ENCODE measurements at regions not wholly inside any gene's neighbourhood (a gene's known extent, or its start where the extent isn't known, plus 50 kb on each side); places are given as distances from the start of the nearest gene placed in this dataset.
A peak's percentile ranks its signal among the peaks of the same experiment; 100 is the strongest.

DNA sequence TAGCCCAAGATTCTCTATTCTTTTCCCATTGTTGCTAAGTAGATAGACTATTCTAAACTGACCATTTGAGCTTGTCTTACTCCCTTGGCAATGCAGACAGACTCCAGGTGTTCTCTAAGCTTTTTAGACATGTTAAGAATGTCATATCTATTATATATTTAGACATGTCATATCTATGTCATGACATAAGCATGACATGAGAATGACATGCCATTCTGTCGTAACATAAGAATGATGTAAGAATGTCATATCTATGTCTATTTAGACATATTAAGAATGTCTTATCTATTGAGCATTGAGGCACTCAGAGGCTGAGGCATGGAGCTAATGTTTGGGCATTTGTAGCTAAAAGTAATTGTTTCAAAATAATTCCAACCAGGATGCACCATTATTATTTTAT is 277.3 kb upstream of the ATP2B1 start:
- no peak for DNase-seq
- Histone ChIP-seq H3K36me3 (no peaks in the 10 kb centered on the region), H3K4me3 (no peak overlapping the region), H3K27ac (no peak overlapping the region), H3K9me3 (no peaks in the 10 kb centered on the region), H3K27me3 (no peaks in the 10 kb centered on the region), H3K9ac (ENCODE audit: low read depth in 2 of 2, low read length in 2 of 2) (no peak overlapping the region), H3K4me1 (no peaks in the 10 kb centered on the region)
- intact Hi-C loops (cut with DNase I): no loop called here
- TF ChIP-seq, protein P1, sequence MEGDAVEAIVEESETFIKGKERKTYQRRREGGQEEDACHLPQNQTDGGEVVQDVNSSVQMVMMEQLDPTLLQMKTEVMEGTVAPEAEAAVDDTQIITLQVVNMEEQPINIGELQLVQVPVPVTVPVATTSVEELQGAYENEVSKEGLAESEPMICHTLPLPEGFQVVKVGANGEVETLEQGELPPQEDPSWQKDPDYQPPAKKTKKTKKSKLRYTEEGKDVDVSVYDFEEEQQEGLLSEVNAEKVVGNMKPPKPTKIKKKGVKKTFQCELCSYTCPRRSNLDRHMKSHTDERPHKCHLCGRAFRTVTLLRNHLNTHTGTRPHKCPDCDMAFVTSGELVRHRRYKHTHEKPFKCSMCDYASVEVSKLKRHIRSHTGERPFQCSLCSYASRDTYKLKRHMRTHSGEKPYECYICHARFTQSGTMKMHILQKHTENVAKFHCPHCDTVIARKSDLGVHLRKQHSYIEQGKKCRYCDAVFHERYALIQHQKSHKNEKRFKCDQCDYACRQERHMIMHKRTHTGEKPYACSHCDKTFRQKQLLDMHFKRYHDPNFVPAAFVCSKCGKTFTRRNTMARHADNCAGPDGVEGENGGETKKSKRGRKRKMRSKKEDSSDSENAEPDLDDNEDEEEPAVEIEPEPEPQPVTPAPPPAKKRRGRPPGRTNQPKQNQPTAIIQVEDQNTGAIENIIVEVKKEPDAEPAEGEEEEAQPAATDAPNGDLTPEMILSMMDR (IDR thresholded peaks at IDR 0.05): no peak

DNA sequence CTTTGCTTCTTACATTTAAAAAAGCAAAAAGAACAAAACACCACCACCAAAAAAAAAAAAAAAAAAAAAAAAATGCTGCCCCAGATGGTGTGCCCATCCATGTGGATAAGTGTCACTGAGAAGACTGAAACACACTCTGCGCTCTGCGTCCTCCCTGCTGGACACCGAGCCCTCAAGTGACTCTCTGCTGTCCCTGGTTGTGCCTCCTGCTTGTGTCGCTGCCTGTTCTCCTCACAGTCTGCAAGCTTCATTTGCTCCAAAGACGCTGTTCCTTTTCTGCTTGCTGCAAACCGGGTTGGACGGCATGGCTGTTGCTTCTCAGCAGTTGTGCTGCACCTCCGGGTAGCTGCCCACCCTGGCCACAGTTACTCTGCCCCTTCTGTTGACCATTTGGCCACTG is 276.2 kb upstream of the ATP2B1 start:
- Histone ChIP-seq H3K4me1 (no peaks in the 10 kb centered on the region), H3K4me3 (no peak overlapping the region), H3K9ac (ENCODE audit: low read depth in 2 of 2, low read length in 2 of 2) (no peak overlapping the region), H3K36me3 (no peaks in the 10 kb centered on the region), H3K27me3 (no peaks in the 10 kb centered on the region), H3K9me3 (no peaks in the 10 kb centered on the region), H3K27ac (no peak overlapping the region)
- TF ChIP-seq, protein P1 (IDR thresholded peaks at IDR 0.05): no peak
- no peak for DNase-seq
- intact Hi-C loops (cut with DNase I): no loop called here

DNA sequence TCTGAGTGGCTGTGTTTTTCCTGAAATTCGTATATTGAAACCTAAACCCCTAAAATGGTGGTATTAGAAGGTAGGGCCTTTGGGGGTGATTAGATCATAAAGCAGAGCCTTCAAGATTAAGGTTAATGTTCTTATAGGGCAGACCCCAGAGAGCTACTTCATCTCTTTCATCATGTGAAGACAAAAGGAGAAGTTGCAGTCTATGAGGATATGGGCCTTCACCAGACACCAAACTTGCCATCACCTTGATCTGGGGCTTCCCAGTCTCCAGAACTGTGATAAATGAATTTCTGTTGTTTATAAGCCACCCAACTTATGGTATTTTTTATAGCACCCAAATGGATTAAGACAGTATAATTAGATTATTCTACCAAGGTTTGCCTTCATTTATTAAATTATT is 275.0 kb upstream of the ATP2B1 start:
- H3K36me3 ChIP-seq: no peaks in the 10 kb centered on the region
- no peak overlapping the region for H3K27ac ChIP-seq
- TF ChIP-seq, protein P1 (IDR thresholded peaks at IDR 0.05): no peak

DNA sequence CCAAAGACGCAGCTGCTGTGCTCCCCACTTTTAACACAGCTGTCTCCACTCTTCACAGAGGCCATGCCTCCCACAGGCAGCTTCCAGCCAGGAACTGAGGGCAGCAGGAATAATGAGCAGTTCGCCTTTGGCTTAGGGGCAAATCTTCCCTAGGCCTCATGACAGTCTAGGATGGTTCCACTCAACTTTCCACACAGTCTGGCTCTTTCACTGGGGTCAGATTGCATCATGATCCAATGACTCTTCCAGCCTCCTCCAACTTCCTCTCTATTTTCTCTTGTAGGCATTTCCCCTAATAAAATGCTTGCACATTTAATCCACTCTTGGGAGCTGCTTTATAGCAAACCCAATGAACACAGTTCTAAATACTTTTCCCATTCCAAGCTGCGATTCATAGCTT is 271.6 kb upstream of the ATP2B1 start:
- DNase-seq: peak; percentile 38
- Histone ChIP-seq H3K9me3 (no peaks in the 10 kb centered on the region), H3K9ac (ENCODE audit: low read depth in 2 of 2, low read length in 2 of 2) (no peak overlapping the region), H3K4me3 (no peak overlapping the region), H3K27me3 (no peaks in the 10 kb centered on the region), H3K4me1 (no peaks in the 10 kb centered on the region), H3K36me3 (no peaks in the 10 kb centered on the region), H3K27ac (no peak overlapping the region)
- intact Hi-C loops (cut with DNase I): no loop called here
- TF ChIP-seq, protein P1 (IDR thresholded peaks at IDR 0.05): no peak

More for the DNA sequence above, 275.0 kb upstream of the ATP2B1 start:
- Histone ChIP-seq H3K9ac (ENCODE audit: low read depth in 2 of 2, low read length in 2 of 2) (no peak overlapping the region), H3K9me3 (no peaks in the 10 kb centered on the region), H3K4me3 (no peak overlapping the region), H3K4me1 (no peaks in the 10 kb centered on the region), H3K27me3 (no peaks in the 10 kb centered on the region)
- intact Hi-C loops (cut with DNase I): no loop called here
- DNase-seq: no peak

DNA sequence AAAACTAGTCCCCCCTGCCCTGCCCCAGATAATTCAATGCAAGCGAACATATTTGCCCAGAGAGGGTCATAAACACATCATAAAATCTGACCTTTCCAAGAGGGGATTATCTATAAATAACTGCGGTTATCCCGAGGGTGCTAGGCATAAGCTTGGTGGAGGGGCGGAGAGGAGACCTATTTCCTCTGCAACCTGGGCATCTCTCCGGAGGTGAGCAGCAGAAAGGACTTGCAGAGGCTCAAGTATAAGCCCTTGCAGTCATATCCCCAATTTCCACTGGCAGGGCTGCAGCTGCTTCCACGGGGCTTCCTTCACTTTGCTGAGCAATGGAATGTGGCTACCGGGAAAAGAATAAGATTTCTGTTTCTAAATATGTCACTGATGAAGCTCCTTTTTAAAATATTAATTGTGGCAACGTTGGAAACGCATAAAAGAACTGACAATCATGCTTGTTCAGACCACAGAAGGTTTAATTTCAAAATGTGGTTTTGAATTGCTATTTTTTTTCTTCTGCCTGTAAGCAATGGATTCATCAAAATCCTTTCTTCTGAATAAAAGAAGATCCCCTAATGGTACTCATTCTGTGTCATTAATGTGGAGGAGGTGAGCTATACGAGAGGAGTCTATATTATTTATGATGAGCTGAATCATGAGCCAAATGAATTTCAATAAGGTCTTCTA is 268.9 kb upstream of the ATP2B1 start:
- DNase-seq: no peak
- H3K4me3 ChIP-seq: no peak overlapping the region
- H3K27me3 ChIP-seq: no peaks in the 10 kb centered on the region
- H3K4me1 ChIP-seq: no peaks in the 10 kb centered on the region
- no peaks in the 10 kb centered on the region for H3K9me3 ChIP-seq
- H3K27ac ChIP-seq: no peak overlapping the region
- intact Hi-C loops (cut with DNase I): no loop called here
- H3K36me3 ChIP-seq: no peaks in the 10 kb centered on the region
- TF ChIP-seq, protein P1 (IDR thresholded peaks at IDR 0.05): no peak
- no peak overlapping the region for H3K9ac ChIP-seq (ENCODE audit: low read depth in 2 of 2, low read length in 2 of 2)

Measured in colonic mucosa (tissue), 4 donors.